Type B pancreatic cell (in vitro differentiated cells): ENCODE measurements at regions not wholly inside any gene's neighbourhood (a gene's known extent, or its start where the extent isn't known, plus 50 kb on each side); places are given as distances from the start of the nearest gene placed in this dataset.

ENCODE experiments used
- DNase-seq: peaks from one replicate; pipeline ENCODE4 v3.0.0; 2021; ENCODE audit warnings: mixed read lengths; ENCODE audit not compliant: unreplicated experiment; ENCODE audit errors: extremely low spot score
- H3K27ac Mint-ChIP-seq: 2 replicates; pipeline ENCODE4 v1.8.0; 2021; ENCODE audit warnings: mild to moderate bottlenecking, mixed read lengths
- H3K27me3 Mint-ChIP-seq: 2 replicates; pipeline ENCODE4 v1.8.0; 2021; ENCODE audit warnings: mixed read lengths
- H3K36me3 Mint-ChIP-seq: 2 replicates; pipeline ENCODE4 v1.8.0; 2021; ENCODE audit warnings: mixed read lengths
- H3K4me1 Mint-ChIP-seq: one replicate; pipeline ENCODE4 v1.8.0; 2021; ENCODE audit warnings: mixed read lengths; ENCODE audit not compliant: unreplicated experiment
- H3K4me3 Mint-ChIP-seq: 2 replicates; pipeline ENCODE4 v1.8.0; 2021; ENCODE audit warnings: mild to moderate bottlenecking, mixed read lengths
- H3K9me3 Mint-ChIP-seq: 2 replicates; pipeline ENCODE4 v1.8.0; 2021; ENCODE audit warnings: mixed read lengths
- CTCF ChIP-seq: fragments of 200-600 bp; sonication (generic); conservative IDR thresholded peaks from 2 replicates; pipeline ENCODE4 v1.5.0; 2021; ENCODE audit warnings: antibody characterized with exemption, mild to moderate bottlenecking

- no peak for DNase-seq
- no peaks in the 10 kb centered on the region for H3K9me3 Mint-ChIP-seq
- H3K27ac Mint-ChIP-seq = no peak overlapping the region
Measured at GRCh38 chr14:44081146-44081545, 425.9 kb downstream of the FSCB start.

GRCh38 chr14:44070046-44070445 lies 437.0 kb downstream of the FSCB start:
- H3K27ac Mint-ChIP-seq = no peak overlapping the region
- no peaks in the 10 kb centered on the region for H3K9me3 Mint-ChIP-seq
- H3K4me3 Mint-ChIP-seq = no peak overlapping the region
- H3K27me3 Mint-ChIP-seq = no peaks in the 10 kb centered on the region
- no peak for TF ChIP-seq CTCF
- no peaks in the 10 kb centered on the region for H3K4me1 Mint-ChIP-seq
- no peaks in the 10 kb centered on the region for H3K36me3 Mint-ChIP-seq
- no peak for DNase-seq

More at GRCh38 chr14:44081146-44081545, 425.9 kb downstream of the FSCB start:
- H3K27me3 Mint-ChIP-seq = no peaks in the 10 kb centered on the region
- no peak overlapping the region for H3K4me3 Mint-ChIP-seq
- H3K4me1 Mint-ChIP-seq = no peaks in the 10 kb centered on the region
- H3K36me3 Mint-ChIP-seq = no peaks in the 10 kb centered on the region
- no peak for TF ChIP-seq CTCF

GRCh38 chr14:44053422-44053821 lies 453.7 kb downstream of the FSCB start:
- Mint-ChIP-seq H3K9me3 (no peaks in the 10 kb centered on the region), H3K4me3 (no peak overlapping the region), H3K36me3 (no peaks in the 10 kb centered on the region), H3K27ac (no peak overlapping the region), H3K4me1 (no peaks in the 10 kb centered on the region), H3K27me3 (no peaks in the 10 kb centered on the region)
- DNase-seq = no peak
- TF ChIP-seq CTCF = no peak

GRCh38 chr14:44041700-44042099 lies 465.4 kb downstream of the FSCB start:
- no peak for DNase-seq
- H3K27me3 Mint-ChIP-seq = no peaks in the 10 kb centered on the region
- TF ChIP-seq CTCF = no peak
- H3K27ac Mint-ChIP-seq = no peak overlapping the region
- H3K4me3 Mint-ChIP-seq = no peak overlapping the region
- no peaks in the 10 kb centered on the region for H3K4me1 Mint-ChIP-seq
- H3K9me3 Mint-ChIP-seq = no peaks in the 10 kb centered on the region
- no peaks in the 10 kb centered on the region for H3K36me3 Mint-ChIP-seq

- H3K27ac Mint-ChIP-seq = no peak overlapping the region
- no peak for TF ChIP-seq CTCF
Measured at GRCh38 chr14:44040561-44040960, 466.5 kb downstream of the FSCB start.

GRCh38 chr14:44036248-44036647 lies 470.8 kb downstream of the FSCB start:
- Mint-ChIP-seq H3K4me3 (no peak overlapping the region), H3K36me3 (no peaks in the 10 kb centered on the region), H3K9me3 (no peaks in the 10 kb centered on the region), H3K27me3 (no peaks in the 10 kb centered on the region), H3K27ac (no peak overlapping the region), H3K4me1 (no peaks in the 10 kb centered on the region)
- DNase-seq = no peak
- no peak for TF ChIP-seq CTCF

More at GRCh38 chr14:44040561-44040960, 466.5 kb downstream of the FSCB start:
- H3K9me3 Mint-ChIP-seq = no peaks in the 10 kb centered on the region
- no peaks in the 10 kb centered on the region for H3K36me3 Mint-ChIP-seq
- DNase-seq = no peak
- H3K4me1 Mint-ChIP-seq = no peaks in the 10 kb centered on the region
- H3K4me3 Mint-ChIP-seq = no peak overlapping the region
- no peaks in the 10 kb centered on the region for H3K27me3 Mint-ChIP-seq
